HUES48 (cell line): ENCODE measurements at regions not wholly inside any gene's neighbourhood (a gene's known extent, or its start where the extent isn't known, plus 50 kb on each side); places are given as distances from the start of the nearest gene placed in this dataset.
A peak's percentile ranks its signal among the peaks of the same experiment; 100 is the strongest.

Experiments used
- H3K27ac ChIP-seq: one replicate; pipeline ENCODE4 v1.7.0; 2013; ENCODE audit warnings: low read depth, low read length, inconsistent platforms
- H3K27me3 ChIP-seq: 2 replicates; pipeline ENCODE4 v1.6.1; 2013; ENCODE audit warnings: mild to moderate bottlenecking, low read length; ENCODE audit not compliant: control insufficient read depth, insufficient read depth
- H3K36me3 ChIP-seq: 2 replicates; pipeline ENCODE4 v1.6.1; 2013; ENCODE audit warnings: low read length; ENCODE audit not compliant: control insufficient read depth, insufficient read depth
- H3K4me1 ChIP-seq: 2 replicates; pipeline ENCODE4 v1.6.1; 2013; ENCODE audit warnings: mild to moderate bottlenecking, low read length; ENCODE audit not compliant: control insufficient read depth, insufficient read depth
- H3K4me3 ChIP-seq: 2 replicates; pipeline ENCODE4 v1.5.1; 2013; ENCODE audit warnings: mild to moderate bottlenecking, low read depth, low read length
- H3K9ac ChIP-seq: 2 replicates; pipeline ENCODE4 v1.6.1; 2013; ENCODE audit warnings: mild to moderate bottlenecking, low read depth, low read length, moderate library complexity
- H3K9me3 ChIP-seq: 2 replicates; pipeline ENCODE4 v1.6.1; 2013; ENCODE audit warnings: low read length; ENCODE audit not compliant: control insufficient read depth, insufficient read depth

GRCh38 chr5:174596429-174596828 lies 128.0 kb upstream of the MSX2 start:
- no peak overlapping the region for H3K27ac ChIP-seq

GRCh38 chr5:174599992-174600391 lies 124.4 kb upstream of the MSX2 start:
- H3K9ac ChIP-seq = no peak overlapping the region
- no peaks in the 10 kb centered on the region for H3K36me3 ChIP-seq
- H3K9me3 ChIP-seq = no peaks in the 10 kb centered on the region
- H3K27me3 ChIP-seq = no peaks in the 10 kb centered on the region
- H3K27ac ChIP-seq = peak overlapping the region; percentile 14
- H3K4me3 ChIP-seq = no peak overlapping the region
- H3K4me1 ChIP-seq = peaks cover 17% of the 10 kb centered on the region

More at GRCh38 chr5:174596429-174596828, 128.0 kb upstream of the MSX2 start:
- Histone ChIP-seq H3K4me3 (no peak overlapping the region), H3K9me3 (no peaks in the 10 kb centered on the region), H3K4me1 (peaks cover 11% of the 10 kb centered on the region), H3K36me3 (no peaks in the 10 kb centered on the region), H3K27me3 (no peaks in the 10 kb centered on the region), H3K9ac (no peak overlapping the region)

- no peak overlapping the region for H3K4me3 ChIP-seq
- peak overlapping the region; percentile 53 for H3K27ac ChIP-seq
- H3K36me3 ChIP-seq = no peaks in the 10 kb centered on the region
- H3K9ac ChIP-seq = no peak overlapping the region
- H3K9me3 ChIP-seq = no peaks in the 10 kb centered on the region
- H3K27me3 ChIP-seq = no peaks in the 10 kb centered on the region
- peaks cover 17% of the 10 kb centered on the region for H3K4me1 ChIP-seq
These were observed 122.4 kb upstream of the MSX2 start for GRCh38 chr5:174601946-174602345.

- Histone ChIP-seq H3K27ac (no peak overlapping the region), H3K4me3 (no peak overlapping the region), H3K9me3 (no peaks in the 10 kb centered on the region), H3K9ac (no peak overlapping the region), H3K4me1 (0 out of 2 replicates have a peak, but pooled peaks cover 6% of the 10 kb centered on the region), H3K36me3 (no peaks in the 10 kb centered on the region), H3K27me3 (no peaks in the 10 kb centered on the region)
These were observed 118.2 kb upstream of the MSX2 start for GRCh38 chr5:174606153-174606552.

- Histone ChIP-seq H3K9ac (no peak overlapping the region), H3K27ac (no peak overlapping the region), H3K4me1 (0 out of 2 replicates have a peak, but pooled peaks cover 6% of the 10 kb centered on the region), H3K9me3 (no peaks in the 10 kb centered on the region), H3K4me3 (no peak overlapping the region), H3K27me3 (no peaks in the 10 kb centered on the region), H3K36me3 (no peaks in the 10 kb centered on the region)
These were observed 117.7 kb upstream of the MSX2 start for GRCh38 chr5:174606646-174607045.

GRCh38 chr5:174607205-174607604 lies 117.2 kb upstream of the MSX2 start:
- no peaks in the 10 kb centered on the region for H3K27me3 ChIP-seq
- H3K27ac ChIP-seq = no peak overlapping the region
- no peak overlapping the region for H3K9ac ChIP-seq
- no peaks in the 10 kb centered on the region for H3K9me3 ChIP-seq
- H3K4me3 ChIP-seq = no peak overlapping the region
- no peaks in the 10 kb centered on the region for H3K36me3 ChIP-seq
- no peaks in the 10 kb centered on the region for H3K4me1 ChIP-seq

- no peaks in the 10 kb centered on the region for H3K4me1 ChIP-seq
- no peaks in the 10 kb centered on the region for H3K36me3 ChIP-seq
- no peaks in the 10 kb centered on the region for H3K27me3 ChIP-seq
- H3K9me3 ChIP-seq = no peaks in the 10 kb centered on the region
- H3K9ac ChIP-seq = no peak overlapping the region
- H3K4me3 ChIP-seq = no peak overlapping the region
- H3K27ac ChIP-seq = no peak overlapping the region
These were observed 116.5 kb upstream of the MSX2 start for GRCh38 chr5:174607916-174608315.

GRCh38 chr5:174608631-174609097 lies 115.7 kb upstream of the MSX2 start:
- H3K4me1 ChIP-seq = no peaks in the 10 kb centered on the region
- no peak overlapping the region for H3K4me3 ChIP-seq
- H3K27me3 ChIP-seq = no peaks in the 10 kb centered on the region

GRCh38 chr5:174609116-174609515 lies 115.3 kb upstream of the MSX2 start:
- no peak overlapping the region for H3K9ac ChIP-seq
- no peaks in the 10 kb centered on the region for H3K9me3 ChIP-seq
- H3K27me3 ChIP-seq = no peaks in the 10 kb centered on the region
- no peaks in the 10 kb centered on the region for H3K4me1 ChIP-seq
- H3K36me3 ChIP-seq = no peaks in the 10 kb centered on the region
- no peak overlapping the region for H3K4me3 ChIP-seq
- no peak overlapping the region for H3K27ac ChIP-seq

More at GRCh38 chr5:174608631-174609097, 115.7 kb upstream of the MSX2 start:
- Histone ChIP-seq H3K9me3 (no peaks in the 10 kb centered on the region), H3K9ac (no peak overlapping the region), H3K36me3 (no peaks in the 10 kb centered on the region), H3K27ac (no peak overlapping the region)

- Histone ChIP-seq H3K27me3 (no peaks in the 10 kb centered on the region), H3K27ac (no peak overlapping the region), H3K9me3 (0 out of 2 replicates have a peak, but pooled peaks cover 3% of the 10 kb centered on the region), H3K4me3 (no peak overlapping the region), H3K36me3 (no peaks in the 10 kb centered on the region), H3K4me1 (no peaks in the 10 kb centered on the region), H3K9ac (no peak overlapping the region)
These were observed 113.4 kb upstream of the MSX2 start for GRCh38 chr5:174610968-174611367.

GRCh38 chr5:174612686-174613085 lies 111.7 kb upstream of the MSX2 start:
- Histone ChIP-seq H3K4me1 (no peaks in the 10 kb centered on the region), H3K9me3 (0 out of 2 replicates have a peak, but pooled peaks cover 3% of the 10 kb centered on the region), H3K9ac (no peak overlapping the region), H3K36me3 (no peaks in the 10 kb centered on the region), H3K4me3 (no peak overlapping the region), H3K27me3 (no peaks in the 10 kb centered on the region), H3K27ac (no peak overlapping the region)
